ENCODE measurements at regions not wholly inside any gene's neighbourhood (a gene's known extent, or its start where the extent isn't known, plus 50 kb on each side); places are given as distances from the start of the nearest gene placed in this dataset.

- TF ChIP-seq POLR2A (IDR thresholded peaks at IDR 0.05) (no peak), CTCF (IDR thresholded peaks at IDR 0.05) (no peak)
These were observed 586.4 kb downstream of the TLE4 start for GRCh38 chr9:80158131-80158530.
